ENCODE measurements at regions not wholly inside any gene's neighbourhood (a gene's known extent, or its start where the extent isn't known, plus 50 kb on each side); places are given as distances from the start of the nearest gene placed in this dataset.

GRCh38 chr4:65880594-65880993 is 210.3 kb upstream of the EPHA5 start:
- H3K27me3 ChIP-seq (ENCODE audit: control insufficient read depth, insufficient read depth, low read length) = no peaks in the 10 kb centered on the region
- DNase-seq (ENCODE audit: low read depth, low spot score) = no peak
- no peak for TF ChIP-seq CTCF (IDR thresholded peaks at IDR 0.05; ENCODE audit: low read depth, low read length)
- CTCF ChIA-PET = no interaction called here
- H3K9me3 ChIP-seq (ENCODE audit: control insufficient read depth, insufficient read depth, low read length) = no peaks in the 10 kb centered on the region; the same call in 1 of the 2 replicates
- POLR2A ChIA-PET = no interaction called here
- H3K4me3 ChIP-seq (ENCODE audit: low read depth, low read length) = no peak overlapping the region
- H3K27ac ChIP-seq (ENCODE audit: low read depth, low read length) = no peak overlapping the region

GRCh38 chr4:65868096-65868824 is 198.0 kb upstream of the EPHA5 start:
- Histone ChIP-seq H3K4me3 (ENCODE audit: low read depth, low read length) (no peak overlapping the region), H3K27ac (ENCODE audit: low read depth, low read length) (no peak overlapping the region), H3K9me3 (ENCODE audit: control insufficient read depth, insufficient read depth, low read length) (peaks cover 3% of the 10 kb centered on the region), H3K27me3 (ENCODE audit: control insufficient read depth, insufficient read depth, low read length) (no peaks in the 10 kb centered on the region)
- ChIA-PET POLR2A (no interaction called here), CTCF (no interaction called here)
- DNase-seq (ENCODE audit: low read depth, low spot score) = no peak
- TF ChIP-seq CTCF (IDR thresholded peaks at IDR 0.05; ENCODE audit: low read depth, low read length) = no peak

- no peak overlapping the region for H3K4me3 ChIP-seq (ENCODE audit: low read depth, low read length)
- H3K9me3 ChIP-seq (ENCODE audit: control insufficient read depth, insufficient read depth, low read length) = no peaks in the 10 kb centered on the region; the same call in 1 of the 2 replicates
- no peak overlapping the region for H3K27ac ChIP-seq (ENCODE audit: low read depth, low read length)
- CTCF ChIA-PET = no interaction called here
- peak; percentile 20 for TF ChIP-seq CTCF (IDR thresholded peaks at IDR 0.05; ENCODE audit: low read depth, low read length)
- H3K27me3 ChIP-seq (ENCODE audit: control insufficient read depth, insufficient read depth, low read length) = no peaks in the 10 kb centered on the region
- DNase-seq (ENCODE audit: low read depth, low spot score) = no peak
- POLR2A ChIA-PET = no interaction called here
Measured at GRCh38 chr4:65865489-65865888, 195.2 kb upstream of the EPHA5 start.

- Histone ChIP-seq H3K27ac (ENCODE audit: low read depth, low read length) (no peak overlapping the region), H3K4me3 (ENCODE audit: low read depth, low read length) (no peak overlapping the region), H3K27me3 (ENCODE audit: control insufficient read depth, insufficient read depth, low read length) (no peaks in the 10 kb centered on the region), H3K9me3 (ENCODE audit: control insufficient read depth, insufficient read depth, low read length) (no peaks in the 10 kb centered on the region)
- no peak for TF ChIP-seq CTCF (IDR thresholded peaks at IDR 0.05; ENCODE audit: low read depth, low read length)
- ChIA-PET CTCF (no interaction called here), POLR2A (no interaction called here)
- no peak for DNase-seq (ENCODE audit: low read depth, low spot score)
Measured at GRCh38 chr4:65861993-65862392, 191.7 kb upstream of the EPHA5 start.

- no peaks in the 10 kb centered on the region for H3K27me3 ChIP-seq (ENCODE audit: control insufficient read depth, insufficient read depth, low read length)
- no peaks in the 10 kb centered on the region for H3K9me3 ChIP-seq (ENCODE audit: control insufficient read depth, insufficient read depth, low read length)
- no peak overlapping the region for H3K4me3 ChIP-seq (ENCODE audit: low read depth, low read length)
- CTCF ChIA-PET = interaction anchor here (0.7 kb wide), 1 partner anchor 444 kb away, joined by 3 read pairs; no protein-coding TSS in a partner anchor
- no peak overlapping the region for H3K27ac ChIP-seq (ENCODE audit: low read depth, low read length)
- DNase-seq (ENCODE audit: low read depth, low spot score) = no peak
- no peak for TF ChIP-seq CTCF (IDR thresholded peaks at IDR 0.05; ENCODE audit: low read depth, low read length)
- POLR2A ChIA-PET = no interaction called here
Measured at GRCh38 chr4:65845199-65845773, 175.0 kb upstream of the EPHA5 start.

Data from AG04450 (cell line).